ENCODE measurements at regions not wholly inside any gene's neighbourhood (a gene's known extent, or its start where the extent isn't known, plus 50 kb on each side); places are given as distances from the start of the nearest gene placed in this dataset.
A peak's percentile ranks its signal among the peaks of the same experiment; 100 is the strongest.

- no peak for FAIRE-seq
- DNase-seq (ENCODE audit: insufficient read length, low spot score): no peak
Measured at GRCh38 chr12:30874455-30875321, 51.9 kb upstream of the TSPAN11 start.

GRCh38 chr12:30870491-30871265, 55.9 kb upstream of the TSPAN11 start:
- FAIRE-seq (no peak), DNase-seq (ENCODE audit: insufficient read length, low spot score) (no peak)

- DNase-seq (ENCODE audit: insufficient read length, low spot score) (no peak), FAIRE-seq (no peak)
Measured at GRCh38 chr12:30867415-30867814, 59.1 kb upstream of the TSPAN11 start.

- FAIRE-seq: no peak
Measured at GRCh38 chr12:30866256-30866655, 60.3 kb upstream of the TSPAN11 start.

GRCh38 chr12:30863839-30864238, 62.7 kb upstream of the TSPAN11 start:
- DNase-seq (ENCODE audit: insufficient read length, low spot score) (no peak), FAIRE-seq (no peak)

More at GRCh38 chr12:30866256-30866655, 60.3 kb upstream of the TSPAN11 start:
- no peak for DNase-seq (ENCODE audit: insufficient read length, low spot score)

GRCh38 chr12:30862486-30862885, 64.1 kb upstream of the TSPAN11 start:
- no peak for DNase-seq (ENCODE audit: insufficient read length, low spot score)
- no peak for FAIRE-seq

- FAIRE-seq: no peak
- DNase-seq (ENCODE audit: insufficient read length, low spot score): no peak
Measured at GRCh38 chr12:30859226-30859625, 67.3 kb upstream of the TSPAN11 start.

GRCh38 chr12:30858471-30858870, 68.1 kb upstream of the TSPAN11 start:
- DNase-seq (ENCODE audit: insufficient read length, low spot score) (no peak), FAIRE-seq (no peak)

- DNase-seq (ENCODE audit: insufficient read length, low spot score) (no peak), FAIRE-seq (no peak)
Measured at GRCh38 chr12:30853561-30854133, 72.9 kb upstream of the TSPAN11 start.

GRCh38 chr12:30850684-30851083, 75.9 kb upstream of the TSPAN11 start:
- FAIRE-seq (no peak), DNase-seq (ENCODE audit: insufficient read length, low spot score) (no peak)

GRCh38 chr12:30847259-30847658, 79.3 kb upstream of the TSPAN11 start:
- DNase-seq (ENCODE audit: insufficient read length, low spot score) (no peak), FAIRE-seq (peak; percentile 75)

- FAIRE-seq (no peak), DNase-seq (ENCODE audit: insufficient read length, low spot score) (no peak)
Measured at GRCh38 chr12:30846776-30847175, 79.8 kb upstream of the TSPAN11 start.

- FAIRE-seq (no peak), DNase-seq (ENCODE audit: insufficient read length, low spot score) (no peak)
Measured at GRCh38 chr12:30845676-30846075, 80.9 kb upstream of the TSPAN11 start.

GRCh38 chr12:30843211-30843610, 83.3 kb upstream of the TSPAN11 start:
- DNase-seq (ENCODE audit: insufficient read length, low spot score) (no peak), FAIRE-seq (no peak)

GRCh38 chr12:30840715-30841114, 85.8 kb upstream of the TSPAN11 start:
- FAIRE-seq: no peak
- no peak for DNase-seq (ENCODE audit: insufficient read length, low spot score)

- no peak for DNase-seq (ENCODE audit: insufficient read length, low spot score)
- no peak for FAIRE-seq
Measured at GRCh38 chr12:30839643-30840220, 85.0 kb upstream of the CAPRIN2 start.

- DNase-seq (ENCODE audit: insufficient read length, low spot score) (no peak), FAIRE-seq (no peak)
Measured at GRCh38 chr12:30837595-30837994, 82.8 kb upstream of the CAPRIN2 start.

GRCh38 chr12:30836656-30837445, 82.1 kb upstream of the CAPRIN2 start:
- FAIRE-seq: no peak

GRCh38 chr12:30835216-30835615, 80.5 kb upstream of the CAPRIN2 start:
- no peak for DNase-seq (ENCODE audit: insufficient read length, low spot score)
- no peak for FAIRE-seq

More at GRCh38 chr12:30836656-30837445, 82.1 kb upstream of the CAPRIN2 start:
- no peak for DNase-seq (ENCODE audit: insufficient read length, low spot score)

GRCh38 chr12:30830751-30831150, 76.0 kb upstream of the CAPRIN2 start:
- FAIRE-seq (no peak), DNase-seq (ENCODE audit: insufficient read length, low spot score) (no peak)
